ENCODE measurements at regions not wholly inside any gene's neighbourhood (a gene's known extent, or its start where the extent isn't known, plus 50 kb on each side); places are given as distances from the start of the nearest gene placed in this dataset.

DNA sequence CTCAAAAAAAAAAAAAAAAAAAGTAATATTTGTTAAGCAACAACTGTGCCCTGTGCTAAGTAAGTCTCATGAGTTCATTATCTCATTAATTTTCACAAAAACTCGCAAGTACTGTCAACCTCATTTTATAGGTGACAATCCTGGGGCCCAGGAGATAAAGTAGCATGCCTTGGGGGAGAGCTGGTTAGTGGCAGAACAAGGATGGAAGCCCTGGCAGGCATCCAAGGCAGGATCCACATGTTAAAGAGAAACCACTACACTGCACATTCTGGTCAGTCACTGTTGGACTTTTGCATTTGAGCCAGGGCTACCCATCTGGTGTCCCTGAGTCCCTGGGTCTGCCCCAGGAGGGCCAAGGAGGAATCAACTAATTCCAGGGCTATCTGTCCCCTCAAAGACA is 54.6 kb downstream of the ZFP36L2 start:
- no peak for DNase-seq (ENCODE audit: low spot score)

DNA sequence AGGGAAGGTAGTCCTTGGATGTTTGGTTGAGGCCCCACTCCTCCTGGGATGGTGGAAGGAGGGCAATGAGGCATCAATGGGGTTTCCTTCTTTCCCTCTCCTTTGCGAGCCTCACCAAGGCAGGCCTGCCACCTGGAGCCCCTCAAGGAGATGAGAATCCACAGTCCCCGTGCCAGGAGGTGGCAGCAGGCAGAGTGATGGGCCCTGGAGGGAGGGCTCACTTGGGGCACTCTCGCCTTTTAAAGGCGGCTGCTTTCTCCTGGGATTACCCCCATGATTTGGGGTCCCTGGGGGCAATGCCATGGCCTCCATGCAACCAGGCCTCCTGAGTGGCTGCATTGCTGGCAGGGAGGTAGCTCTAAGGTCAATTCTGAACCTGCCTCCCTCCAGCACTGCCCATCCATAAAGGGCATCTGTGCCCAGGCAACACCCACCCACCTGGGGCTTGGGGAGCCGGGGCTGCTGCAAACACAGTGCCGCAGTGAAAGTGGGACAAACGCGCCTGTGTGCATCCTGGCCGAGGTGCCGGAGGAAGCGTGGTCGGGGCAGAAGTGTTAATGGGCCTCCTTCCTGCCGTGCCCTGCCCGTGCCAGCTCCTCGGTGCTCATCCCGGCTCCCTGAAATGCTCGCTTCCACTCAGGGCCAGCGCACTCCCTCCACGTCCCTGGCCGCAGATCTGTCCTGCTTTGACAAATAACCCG is 55.9 kb downstream of the ZFP36L2 start:
- DNase-seq (ENCODE audit: low spot score) = no peak

DNA sequence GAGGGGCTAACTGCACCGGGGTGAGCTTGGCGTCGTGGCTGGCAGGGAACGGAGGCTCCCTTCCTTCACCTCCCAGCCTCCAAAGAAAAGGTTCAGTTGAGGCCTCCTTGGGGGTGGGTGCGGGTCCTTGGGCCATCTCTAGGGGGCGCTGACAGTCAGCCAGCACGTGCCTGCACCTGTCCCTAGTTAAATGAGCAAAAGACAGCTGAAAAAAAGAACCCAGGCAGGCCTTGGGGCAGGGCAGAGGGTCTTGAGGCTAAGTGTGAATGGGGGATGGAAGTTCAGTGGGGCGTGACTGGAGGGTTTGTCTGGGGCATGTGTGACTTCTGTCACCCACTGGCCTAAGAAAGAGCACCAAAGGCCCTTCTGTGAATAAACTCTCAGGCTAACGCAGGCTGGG is 56.4 kb downstream of the ZFP36L2 start:
- DNase-seq (ENCODE audit: low spot score) = no peak

DNA sequence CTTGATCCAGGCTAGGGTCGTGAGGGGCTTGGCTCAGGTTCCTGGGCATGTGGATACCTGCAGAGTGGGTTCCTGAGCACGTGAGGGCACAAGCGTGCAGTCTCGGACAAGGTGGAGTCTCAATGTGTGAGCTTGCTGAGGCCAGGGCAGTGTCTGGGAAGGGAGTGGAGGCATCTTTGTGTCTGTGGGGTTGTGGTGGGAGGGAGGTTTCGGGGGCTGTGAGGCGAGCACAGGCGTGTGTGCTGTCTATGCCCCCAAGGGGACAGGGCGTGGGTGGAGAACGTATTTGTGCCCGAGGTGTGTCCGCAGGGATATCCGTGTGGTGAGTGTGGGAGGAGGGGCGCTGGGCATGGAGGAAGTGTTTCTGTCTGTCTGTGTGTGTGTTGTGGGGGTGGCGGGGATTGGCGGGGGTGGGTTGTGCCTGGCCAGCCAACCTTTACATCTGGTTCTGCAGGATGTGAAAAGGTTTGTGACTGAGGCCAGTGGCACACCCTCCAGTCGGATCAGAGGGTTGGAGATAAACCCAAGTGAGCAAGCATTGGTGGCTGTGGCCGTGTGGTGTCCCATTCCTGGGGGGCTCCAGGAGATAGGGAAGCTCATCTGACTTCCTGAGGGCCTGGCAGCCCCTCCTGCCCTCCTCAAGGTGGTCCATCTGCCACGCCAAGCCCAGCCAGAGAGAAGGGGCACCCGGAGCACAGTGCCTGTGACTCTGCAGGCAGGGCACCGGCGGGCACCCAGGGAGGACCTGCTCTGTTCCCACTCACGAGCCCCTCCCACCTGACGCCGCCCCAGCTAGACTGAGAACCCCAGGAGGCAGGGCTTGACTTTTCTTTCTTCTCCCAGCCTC is 57.1 kb downstream of the ZFP36L2 start:
- peak; percentile 54 for DNase-seq (ENCODE audit: low spot score)

DNA sequence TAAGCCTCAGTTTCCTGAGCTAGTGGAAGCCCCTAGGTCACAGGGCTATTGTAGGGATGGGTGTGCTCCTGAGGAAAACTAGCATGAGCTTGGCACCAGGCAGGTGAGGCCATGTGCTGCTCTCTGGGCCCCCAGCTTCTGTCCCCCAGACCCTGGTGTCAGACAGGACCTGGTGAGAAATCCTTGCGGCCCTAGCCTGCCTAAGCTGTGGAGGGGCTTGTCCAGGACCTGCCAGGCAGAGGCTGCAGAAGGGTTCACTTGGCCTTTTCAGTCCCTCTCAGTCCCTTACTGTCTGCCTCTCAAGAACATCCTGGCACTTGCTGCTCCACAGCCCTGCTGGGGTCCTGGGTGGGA is 58.4 kb downstream of the ZFP36L2 start:
- no peak for DNase-seq (ENCODE audit: low spot score)

DNA sequence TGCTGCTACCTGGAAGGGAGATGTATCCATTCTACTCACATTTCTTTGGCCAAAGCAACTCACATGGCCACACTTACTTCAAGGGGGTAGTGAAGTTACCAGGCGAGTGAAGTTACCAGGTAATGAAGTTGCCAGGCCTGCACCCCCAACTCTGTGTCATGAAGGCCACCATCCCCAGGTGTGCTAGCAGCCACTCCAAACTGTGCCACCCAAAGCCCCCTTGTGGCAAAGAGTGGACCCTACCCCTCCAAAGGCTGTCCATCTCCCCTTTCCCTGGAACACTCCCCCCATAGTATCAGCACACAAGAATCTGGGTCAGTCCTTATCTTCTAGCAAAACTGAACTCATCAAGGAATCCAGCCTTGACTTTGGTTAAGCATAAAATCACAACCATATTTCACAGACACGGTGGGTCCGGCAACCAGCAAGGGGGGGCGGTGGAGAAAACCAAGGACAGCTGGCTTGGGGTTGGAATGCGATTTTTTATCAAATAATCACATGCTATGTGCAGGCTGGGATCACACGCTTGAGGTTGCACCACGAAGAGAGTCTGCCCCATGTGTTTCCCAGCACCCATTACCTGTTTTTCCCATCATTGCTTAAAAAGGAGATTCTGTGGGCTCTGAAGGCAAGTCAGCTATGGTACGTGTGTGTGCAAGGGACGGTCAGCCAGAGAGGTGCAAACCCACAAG is 60.9 kb downstream of the ZFP36L2 start:
- no peak for DNase-seq (ENCODE audit: low spot score)

DNA sequence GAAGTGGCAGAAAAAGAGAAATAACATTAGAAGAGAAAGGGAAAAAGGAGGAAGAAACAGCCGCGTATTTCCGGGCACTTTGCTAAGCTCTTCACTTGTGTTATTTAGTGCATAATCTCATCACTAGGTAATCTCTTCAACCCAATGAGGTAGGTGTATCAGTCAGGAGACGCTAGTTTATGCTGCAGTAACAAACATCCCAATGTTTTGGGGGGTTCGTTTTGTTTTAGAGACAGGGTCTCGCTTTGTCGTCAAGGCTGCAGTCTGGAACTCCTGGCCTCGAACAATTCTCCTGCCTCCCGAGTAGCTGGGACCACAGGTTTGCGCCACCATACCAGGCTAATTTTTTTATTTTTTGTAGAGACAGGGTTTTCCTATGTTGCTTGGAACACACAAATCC is 61.7 kb downstream of the ZFP36L2 start:
- DNase-seq (ENCODE audit: low spot score) = no peak

DNA sequence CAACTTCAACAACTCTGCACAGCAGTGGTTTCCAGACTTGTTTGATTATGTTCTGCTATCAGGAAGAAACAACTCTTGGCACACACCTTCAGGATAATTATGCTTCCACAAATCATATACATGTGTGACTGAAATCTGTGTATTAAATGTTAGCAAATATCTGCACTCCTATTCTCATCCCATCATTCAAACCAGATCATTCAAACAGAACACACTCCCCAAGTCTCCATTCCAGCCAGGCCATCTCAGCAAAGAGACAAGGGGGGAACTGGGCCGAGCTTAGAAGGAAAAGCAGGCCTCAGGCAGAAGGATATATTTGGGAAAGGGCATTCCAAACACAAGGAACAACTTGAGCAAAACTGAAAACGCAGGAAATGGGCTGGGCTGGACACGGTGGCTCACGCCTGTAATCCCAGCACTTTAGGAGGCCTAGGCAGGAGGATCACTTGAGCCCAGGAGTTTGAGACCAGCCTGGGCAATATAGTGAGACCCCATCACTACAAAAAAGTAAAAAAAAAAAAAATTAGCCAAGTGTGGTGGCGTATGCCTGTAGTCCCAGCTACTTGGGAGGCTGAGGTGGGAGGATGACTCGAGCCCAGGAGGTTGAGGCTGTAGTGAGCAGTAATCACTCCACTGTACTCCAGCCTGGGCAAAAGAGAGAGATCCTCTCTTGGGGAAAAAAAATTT is 62.7 kb downstream of the ZFP36L2 start:
- DNase-seq (ENCODE audit: low spot score) = no peak

DNA sequence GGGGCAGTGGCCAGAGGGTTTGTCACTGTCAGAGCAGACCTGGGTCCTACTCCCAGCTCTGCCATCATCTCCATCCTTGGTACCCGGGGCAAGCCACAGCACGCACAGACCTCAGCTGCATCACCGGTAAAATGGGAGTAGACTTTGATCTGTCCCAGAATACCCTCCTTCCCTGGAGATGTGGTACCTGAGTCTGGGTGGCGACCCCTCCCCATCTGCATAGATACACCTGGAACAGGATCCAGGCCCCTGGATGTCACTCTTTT is 64.0 kb downstream of the ZFP36L2 start:
- no peak for DNase-seq (ENCODE audit: low spot score)

DNA sequence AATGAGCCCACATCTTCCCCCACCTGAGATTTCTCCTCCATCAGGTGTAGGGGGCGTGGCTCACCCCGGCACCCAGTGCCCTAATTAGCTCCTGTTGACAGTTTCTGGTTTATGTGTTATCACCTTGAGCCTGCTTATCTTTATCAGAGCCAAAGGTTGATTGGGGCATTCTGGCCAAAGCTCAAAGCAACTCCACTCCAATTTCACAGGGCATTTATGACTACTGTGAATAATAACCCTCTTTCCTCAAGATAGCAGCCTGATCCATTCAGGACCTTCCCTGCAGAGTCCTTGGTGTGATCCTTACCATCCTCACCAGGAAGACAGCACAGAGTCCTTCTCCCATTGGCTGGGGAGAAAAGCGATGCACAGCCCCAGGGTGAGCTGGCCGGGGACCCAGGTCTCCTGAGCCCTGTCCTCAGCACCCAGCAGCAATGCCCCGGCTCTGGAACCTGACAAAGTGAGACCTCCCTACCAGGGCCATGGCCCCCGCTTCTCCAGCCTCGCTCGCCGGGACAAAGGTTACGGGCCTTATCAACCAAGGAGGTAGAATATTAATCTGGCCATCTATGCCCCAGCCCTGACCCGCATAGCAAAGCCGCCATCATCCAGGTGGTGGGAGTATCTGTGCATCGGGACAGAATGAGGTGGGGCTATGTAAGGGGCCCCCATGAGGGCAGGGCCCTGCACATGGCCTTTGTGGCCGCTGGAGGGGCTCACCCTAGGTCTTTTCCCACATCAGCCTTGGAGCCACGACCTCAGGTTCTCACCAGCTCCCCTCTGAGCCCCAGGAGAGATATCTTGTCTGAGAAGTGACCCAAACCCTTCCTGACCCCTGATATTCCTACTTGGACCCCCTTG is 64.5 kb downstream of the ZFP36L2 start:
- DNase-seq (ENCODE audit: low spot score) = peak; percentile 74

DNA sequence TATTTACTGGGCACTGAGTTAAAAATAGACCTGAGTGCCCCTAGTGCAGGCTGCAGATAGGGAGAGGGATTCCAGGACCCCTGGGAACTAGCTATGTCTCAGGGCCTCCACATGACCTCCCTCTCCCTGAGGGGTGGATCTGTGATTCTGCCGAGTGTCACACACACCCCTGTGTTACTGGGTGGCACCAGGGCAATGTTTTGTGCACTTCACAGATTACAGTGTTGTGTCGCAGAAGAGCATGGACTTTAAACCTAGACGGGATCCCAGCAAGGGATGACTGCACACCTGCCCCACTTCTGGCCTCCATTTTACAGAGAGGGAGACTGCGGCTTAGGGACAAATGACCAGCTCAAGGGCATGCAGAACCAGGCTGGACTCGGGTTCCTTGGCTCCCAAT is 65.6 kb downstream of the ZFP36L2 start:
- DNase-seq (ENCODE audit: low spot score) = no peak

DNA sequence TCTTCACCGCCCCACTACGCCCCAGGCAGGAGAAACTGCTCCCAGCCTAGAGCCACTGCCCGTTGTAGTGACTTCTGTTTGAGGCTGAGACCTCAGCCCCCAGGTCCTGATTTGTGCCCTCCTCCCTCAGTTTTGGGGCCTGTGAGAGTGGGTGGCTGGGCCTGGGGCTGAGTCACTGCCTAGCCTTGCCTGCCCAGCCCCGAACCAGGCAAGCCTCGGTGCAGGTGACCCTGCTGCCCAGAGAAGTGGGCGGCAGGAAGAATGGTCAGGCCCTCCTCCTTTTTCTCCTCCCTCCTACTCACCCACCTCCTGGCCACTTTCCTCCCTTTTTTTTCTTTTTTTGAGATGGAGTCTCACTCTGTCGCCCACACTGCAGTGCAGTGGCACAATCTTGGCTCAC is 66.6 kb downstream of the ZFP36L2 start:
- DNase-seq (ENCODE audit: low spot score) = no peak

DNA sequence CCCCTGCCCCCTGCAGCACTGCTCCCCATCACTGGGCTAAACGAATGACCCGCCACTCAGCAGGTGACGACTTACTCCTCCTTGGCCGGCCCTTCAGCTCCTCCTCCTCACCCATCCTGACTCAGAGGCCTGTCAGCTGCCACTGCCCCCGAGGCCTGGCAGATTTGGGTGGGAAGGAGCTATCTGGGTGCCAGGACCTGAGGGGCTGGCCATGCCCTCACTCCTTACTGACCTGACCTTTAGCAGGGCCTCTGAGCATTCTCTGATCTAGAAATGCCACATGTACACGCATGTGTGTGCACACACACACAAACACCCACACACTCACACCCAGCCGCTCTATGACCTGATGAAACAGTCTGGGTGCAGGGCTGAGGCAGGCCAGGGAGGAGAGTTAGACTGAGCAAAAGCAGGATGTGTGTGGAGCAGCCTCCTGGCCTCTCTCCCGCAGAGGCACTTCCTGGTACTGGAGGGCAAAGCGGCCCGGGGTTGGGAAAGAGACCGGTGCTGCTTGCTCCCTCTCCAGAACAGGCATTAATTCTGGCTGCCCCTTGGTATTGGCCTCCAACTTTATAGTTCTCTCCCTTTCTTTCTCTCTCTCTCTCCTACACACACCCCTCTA is 68.0 kb downstream of the ZFP36L2 start:
- peak; percentile 47 for DNase-seq (ENCODE audit: low spot score)

DNA sequence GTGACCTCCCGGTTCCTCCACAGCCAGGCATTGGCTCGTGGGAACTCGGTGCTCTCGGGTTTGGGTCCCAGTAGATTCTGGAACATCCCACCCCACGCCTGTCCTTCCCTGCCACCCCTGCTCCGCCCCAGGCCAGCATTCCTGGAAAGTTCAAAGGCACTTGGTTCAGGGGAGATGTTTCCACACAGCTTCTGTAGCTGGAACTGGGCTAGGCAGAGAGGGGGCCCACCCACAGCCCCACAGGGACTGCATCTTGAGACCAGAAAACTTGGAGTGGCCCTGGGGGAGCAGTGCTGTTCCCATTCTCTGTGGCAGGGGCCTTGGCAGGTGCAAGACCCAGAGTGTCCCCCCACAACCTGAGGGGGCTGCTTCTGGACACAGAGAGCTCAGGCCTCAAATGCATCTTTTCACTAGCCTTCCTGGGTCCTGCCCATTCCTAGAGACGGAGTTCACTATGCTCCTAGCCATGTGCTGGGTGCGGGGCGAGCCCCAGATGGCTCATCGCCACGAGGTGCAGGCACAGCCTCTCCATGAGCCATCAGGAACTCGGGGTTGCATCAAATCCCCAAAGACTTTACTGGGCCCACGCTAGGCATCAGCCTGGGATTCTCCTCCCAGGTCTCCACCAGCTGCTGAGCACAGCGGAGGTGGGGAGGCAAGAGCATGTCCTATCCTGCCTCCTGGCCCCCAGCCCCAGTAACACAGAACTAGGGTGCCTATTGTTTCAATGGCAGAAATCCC is 68.7 kb downstream of the ZFP36L2 start:
- no peak for DNase-seq (ENCODE audit: low spot score)

DNA sequence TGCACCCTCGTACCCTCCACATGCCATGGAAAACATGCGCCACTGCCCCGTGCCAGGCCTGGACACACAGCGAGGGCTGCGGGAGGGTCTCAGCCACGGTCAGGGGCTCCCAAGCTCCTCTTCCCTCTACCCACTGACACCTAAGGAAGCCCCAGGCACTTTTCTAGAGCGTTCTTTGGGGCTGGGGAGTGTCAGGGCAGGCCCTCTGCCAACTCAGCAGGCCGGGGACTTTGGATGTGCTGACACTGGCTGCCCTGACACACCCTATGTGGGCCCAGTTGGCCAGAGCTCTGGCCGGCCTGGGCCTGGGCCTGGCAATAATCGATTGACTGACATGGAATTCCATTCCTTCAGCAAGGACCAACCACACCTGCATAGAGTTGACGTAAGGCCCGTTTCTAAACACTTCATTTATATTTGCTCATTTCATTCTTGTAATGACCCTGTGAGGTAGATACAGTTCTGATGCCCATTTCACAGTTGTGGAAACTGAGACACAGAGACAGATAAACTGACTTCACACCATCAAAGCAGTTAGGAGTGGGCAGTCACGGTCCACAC is 70.5 kb downstream of the ZFP36L2 start:
- no peak for DNase-seq (ENCODE audit: low spot score)

DNA sequence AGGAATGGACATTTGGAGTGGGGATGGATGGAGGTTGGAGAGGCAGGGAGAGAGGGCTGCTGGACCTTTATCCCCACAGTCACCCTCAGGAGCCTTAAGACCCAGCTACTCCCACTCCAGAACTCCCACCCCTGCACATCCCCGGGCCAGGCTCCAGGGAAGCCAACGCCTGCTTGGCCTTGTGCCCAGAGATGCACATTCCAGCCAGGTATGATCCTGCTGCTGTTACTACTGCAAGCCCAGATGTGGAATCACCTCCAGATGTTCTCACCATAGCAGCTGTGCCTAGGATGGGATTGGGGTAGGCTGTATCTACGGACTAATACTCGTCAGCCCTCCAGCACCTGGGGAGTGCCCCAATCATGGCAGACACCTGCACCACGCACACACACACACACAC is 71.7 kb downstream of the ZFP36L2 start:
- DNase-seq (ENCODE audit: low spot score) = no peak

DNA sequence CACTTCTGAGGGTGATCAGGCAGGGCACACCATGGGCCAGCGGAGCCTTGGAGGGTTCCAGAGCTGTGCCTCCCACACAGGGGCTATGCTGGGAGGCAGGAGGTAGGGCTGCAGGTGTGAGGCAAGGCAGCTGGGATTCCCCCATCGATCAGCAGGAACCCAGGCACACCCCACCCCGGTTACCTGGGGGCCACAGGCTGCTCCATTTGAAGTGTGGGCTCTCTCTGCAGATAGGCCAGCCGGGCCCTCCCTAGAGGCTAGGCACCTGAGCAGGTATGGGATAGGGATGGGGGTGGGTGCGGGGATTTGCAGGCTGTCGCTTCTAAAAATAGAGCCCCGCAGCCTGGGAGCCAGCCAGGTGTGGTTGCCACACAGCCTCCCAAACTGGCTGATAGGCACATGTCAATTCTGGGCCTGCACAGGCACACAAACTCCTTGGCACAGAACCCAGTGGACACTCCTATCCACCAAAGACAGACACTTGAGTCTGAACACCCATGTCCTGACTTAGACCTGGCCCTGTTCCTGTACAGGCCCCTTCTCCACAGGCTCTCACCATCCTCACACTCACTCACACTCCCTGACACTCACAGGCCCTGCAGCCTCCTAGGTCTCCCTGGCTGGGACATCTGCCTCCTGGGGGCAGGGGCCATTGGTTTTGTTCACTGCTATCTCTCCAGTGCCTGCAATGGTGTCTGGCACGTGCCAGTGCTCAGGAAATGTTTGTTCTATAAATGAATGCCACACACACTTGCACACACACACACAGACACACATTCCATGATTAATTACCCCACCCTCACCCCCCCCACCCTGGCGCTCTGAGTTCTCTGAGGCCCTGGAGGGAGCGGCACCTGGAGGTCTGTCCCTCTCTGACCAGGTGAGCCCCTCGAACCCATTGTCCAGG is 73.4 kb downstream of the ZFP36L2 start:
- no peak for DNase-seq (ENCODE audit: low spot score)

DNA sequence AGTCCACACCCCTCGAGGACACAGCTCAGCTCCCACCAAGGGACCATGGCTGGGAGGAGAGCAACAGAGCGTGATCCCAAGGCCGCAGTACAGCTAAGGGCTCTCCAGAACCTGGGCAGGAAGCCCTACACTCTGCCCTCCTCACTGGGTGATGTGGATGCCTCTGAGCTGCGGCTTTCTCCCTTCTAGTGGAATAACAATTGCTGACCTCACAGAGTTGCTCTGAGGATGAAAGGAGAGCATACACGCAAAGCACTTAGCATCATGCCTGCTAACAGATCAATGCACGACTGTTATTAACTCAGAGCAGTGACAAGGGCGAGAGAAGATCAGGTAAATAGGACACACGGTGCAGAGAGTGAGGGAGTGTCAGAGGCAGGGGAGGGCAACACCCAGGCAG is 74.2 kb downstream of the ZFP36L2 start:
- DNase-seq (ENCODE audit: low spot score) = no peak

DNA sequence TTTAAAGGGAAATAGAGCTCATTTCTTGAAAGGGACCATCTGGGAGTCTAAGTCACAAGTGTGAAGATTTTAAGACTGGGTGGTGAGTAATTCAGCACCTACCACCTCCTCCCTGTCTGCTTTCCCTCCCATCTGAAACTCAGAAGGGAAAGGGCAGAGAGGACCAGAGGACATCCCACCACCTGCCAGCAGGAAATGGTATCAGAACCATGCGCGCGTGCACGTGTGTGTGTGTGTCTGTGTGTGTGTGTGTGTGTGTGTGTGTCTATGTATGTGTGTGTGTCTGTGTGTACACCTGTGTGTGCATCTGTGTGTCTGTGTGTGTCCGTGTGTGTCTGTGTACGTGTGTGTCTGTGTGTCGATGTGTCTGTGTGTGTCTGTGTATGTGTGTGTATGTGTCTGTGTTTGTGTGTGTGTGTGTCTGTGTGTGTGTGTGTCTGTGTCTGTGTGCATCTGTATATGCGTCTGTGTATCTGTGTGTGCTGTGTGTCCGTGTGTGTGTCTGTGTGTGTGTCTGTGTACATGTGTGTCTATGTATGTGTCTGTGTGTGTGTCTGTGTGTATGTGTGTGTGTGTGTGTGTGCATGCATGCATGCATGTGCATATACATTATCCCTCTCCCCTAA is 76.8 kb downstream of the ZFP36L2 start:
- DNase-seq (ENCODE audit: low spot score) = no peak
